Transverse colon (tissue), 4 donors: ENCODE measurements at regions not wholly inside any gene's neighbourhood (a gene's known extent, or its start where the extent isn't known, plus 50 kb on each side); places are given as distances from the start of the nearest gene placed in this dataset.

Experiments
- DNase-seq: peaks from one replicate; pipeline ENCODE4 v3.0.0-alpha.2; 2019
- H3K27ac ChIP-seq, 4 donors: fragments of 200-600 bp; sonication (generic); 2 replicates each; pipeline ENCODE4 v1.5.1; 2016 to 2018; ENCODE audit warnings: inconsistent platforms in 4 of 4
- H3K27me3 ChIP-seq: fragments of 200-600 bp; sonication (generic); 2 replicates; pipeline ENCODE4 v1.5.1; 2017; ENCODE audit warnings: inconsistent platforms
- H3K36me3 ChIP-seq, 4 donors: fragments of 200-600 bp; sonication (generic); 2 replicates each; pipeline ENCODE4 v1.5.1; 2017 to 2019; ENCODE audit warnings: inconsistent platforms in 4 of 4
- H3K4me1 ChIP-seq, 4 donors: fragments of 200-600 bp; sonication (generic); 2 replicates each; pipeline ENCODE4 v1.5.1; 2017 to 2020; ENCODE audit warnings: inconsistent platforms in 4 of 4
- H3K4me3 ChIP-seq, 4 donors: fragments of 200-600 bp; sonication (generic); 1 replicate in 1 of 4; 2 replicates in 3 of 4; pipeline versions ENCODE4 v1.5.1 to v1.6.1; 2017 to 2019; ENCODE audit warnings: inconsistent platforms in 4 of 4
- H3K9me3 ChIP-seq, 2 donors: fragments of 200-600 bp; sonication (generic); 2 replicates each; pipeline ENCODE4 v1.5.1; 2017 to 2019; ENCODE audit warnings: inconsistent platforms in 2 of 2
- CTCF ChIP-seq, 5 experiments: fragments of 200-600 bp in 3 of 5; fragments of 450-650 bp in 2 of 5; sonication (generic) in 3 of 5; IDR thresholded peaks; 1 replicate in 2 of 5; 2 replicates in 3 of 5; pipeline ENCODE4 v1.5.1; 2016 to 2017; ENCODE audit warnings: antibody characterized with exemption in 5 of 5, inconsistent platforms in 3 of 5, mild to moderate bottlenecking in 2 of 5, moderate library complexity in 1 of 5
- EP300 ChIP-seq: sonication (generic); formaldehyde crosslinking; IDR thresholded peaks from one replicate; pipeline ENCODE4 v1.6.1; 2017; ENCODE audit warnings: antibody characterized with exemption, low read depth
- POLR2A ChIP-seq: fragments of 450-650 bp; IDR thresholded peaks from one replicate; pipeline ENCODE4 v1.6.1; 2016; ENCODE audit warnings: antibody characterized with exemption, mild to moderate bottlenecking, moderate library complexity
- POLR2AphosphoS5 ChIP-seq, 3 donors: sonication (generic); formaldehyde crosslinking; IDR thresholded peaks; one replicate each; pipeline ENCODE4 v1.6.1; 2016; ENCODE audit warnings: antibody characterized with exemption in 3 of 3
- WGBS, 2 donors: methylation state at CpG; one replicate each; pipeline ENCODE4 v1.1.5; 2018; ENCODE audit warnings: low coverage in 1 of 2; 5-methylcytosine and 5-hydroxymethylcytosine counted together
- in situ Hi-C, 4 donors: fragments of 200-750 bp; cut with MboI; loops; one replicate each; pipeline versions ENCODE4 v1.15.0 to v1.15.1; 2017; ENCODE audit warnings: low sequenced_read_pairs in 3 of 4, low pct_ligation_motif_present in 1 of 4, low pct_unique_long_range_greater_than_20kb in 1 of 4
- intact Hi-C: fragments of 100-400 bp; cut with DNase I; formaldehyde crosslinking; loops from one replicate; pipeline ENCODE4 v1.15.1; 2023; ENCODE audit warnings: low total_unique reads

GRCh38 chr5:158139161-158139560 lies 280.2 kb upstream of the CLINT1 start:
- TF ChIP-seq CTCF (IDR thresholded peaks at IDR 0.05) (no peak), EP300 (no peak), POLR2A (no peak), POLR2AphosphoS5 (IDR thresholded peaks at IDR 0.05) (no peak)

GRCh38 chr5:158135682-158136179 lies 276.8 kb upstream of the CLINT1 start:
- WGBS, 2 donors, result 72 to 80% methylated on average over 1 to 4 of the region's 4 CpGs
- DNase-seq, result no peak
- no peak overlapping the region for H3K4me3 ChIP-seq

More at GRCh38 chr5:158139161-158139560, 280.2 kb upstream of the CLINT1 start:
- Histone ChIP-seq H3K4me1 (no peaks in the 10 kb centered on the region), H3K27ac (no peak overlapping the region), H3K4me3 (no peak overlapping the region), H3K36me3 (no peaks in the 10 kb centered on the region), H3K9me3 (no peaks in the 10 kb centered on the region), H3K27me3 (no peaks in the 10 kb centered on the region)
- intact Hi-C loops, result no loop called here
- in situ Hi-C loops, result no loop called here
- 90 to 96% methylated on average over 3 to 4 of the region's 4 CpGs for WGBS, 2 donors
- DNase-seq, result no peak

GRCh38 chr5:158133369-158133768 lies 274.4 kb upstream of the CLINT1 start:
- 71 to 73% methylated on average over 1 of the region's 1 CpG for WGBS, 2 donors
- no peaks in the 10 kb centered on the region for H3K4me1 ChIP-seq
- H3K4me3 ChIP-seq, result no peak overlapping the region
- DNase-seq, result no peak
- intact Hi-C loops (no loop called here), in situ Hi-C loops (no loop called here)
- H3K27ac ChIP-seq, result no peak overlapping the region
- no peaks in the 10 kb centered on the region for H3K9me3 ChIP-seq
- H3K27me3 ChIP-seq, result no peaks in the 10 kb centered on the region
- no peaks in the 10 kb centered on the region for H3K36me3 ChIP-seq
- TF ChIP-seq POLR2A, result no peak
- TF ChIP-seq POLR2AphosphoS5 (IDR thresholded peaks at IDR 0.05), result no peak
- no peak for TF ChIP-seq EP300
- no peak for TF ChIP-seq CTCF (IDR thresholded peaks at IDR 0.05)

More at GRCh38 chr5:158135682-158136179, 276.8 kb upstream of the CLINT1 start:
- in situ Hi-C loops (no loop called here), intact Hi-C loops (no loop called here)
- Histone ChIP-seq H3K36me3 (no peaks in the 10 kb centered on the region), H3K27me3 (no peaks in the 10 kb centered on the region), H3K27ac (no peak overlapping the region), H3K4me1 (no peaks in the 10 kb centered on the region), H3K9me3 (no peaks in the 10 kb centered on the region)
- no peak for TF ChIP-seq CTCF (IDR thresholded peaks at IDR 0.05)
- no peak for TF ChIP-seq POLR2AphosphoS5 (IDR thresholded peaks at IDR 0.05)
- no peak for TF ChIP-seq POLR2A
- no peak for TF ChIP-seq EP300

GRCh38 chr5:158127536-158127935 lies 268.6 kb upstream of the CLINT1 start:
- WGBS, 2 donors, result 57 to 59% methylated on average over 3 of the region's 3 CpGs
- Histone ChIP-seq H3K27me3 (no peaks in the 10 kb centered on the region), H3K4me1 (no peaks in the 10 kb centered on the region), H3K4me3 (no peak overlapping the region), H3K9me3 (no peaks in the 10 kb centered on the region), H3K36me3 (no peaks in the 10 kb centered on the region), H3K27ac (no peak overlapping the region)
- no peak for DNase-seq
- intact Hi-C loops, result no loop called here
- TF ChIP-seq CTCF (IDR thresholded peaks at IDR 0.05), result no peak
- no peak for TF ChIP-seq POLR2A
- TF ChIP-seq POLR2AphosphoS5 (IDR thresholded peaks at IDR 0.05), result no peak
- TF ChIP-seq EP300, result no peak
- in situ Hi-C loops, result no loop called here
